ENCODE measurements at regions not wholly inside any gene's neighbourhood (a gene's known extent, or its start where the extent isn't known, plus 50 kb on each side); places are given as distances from the start of the nearest gene placed in this dataset.

DNA sequence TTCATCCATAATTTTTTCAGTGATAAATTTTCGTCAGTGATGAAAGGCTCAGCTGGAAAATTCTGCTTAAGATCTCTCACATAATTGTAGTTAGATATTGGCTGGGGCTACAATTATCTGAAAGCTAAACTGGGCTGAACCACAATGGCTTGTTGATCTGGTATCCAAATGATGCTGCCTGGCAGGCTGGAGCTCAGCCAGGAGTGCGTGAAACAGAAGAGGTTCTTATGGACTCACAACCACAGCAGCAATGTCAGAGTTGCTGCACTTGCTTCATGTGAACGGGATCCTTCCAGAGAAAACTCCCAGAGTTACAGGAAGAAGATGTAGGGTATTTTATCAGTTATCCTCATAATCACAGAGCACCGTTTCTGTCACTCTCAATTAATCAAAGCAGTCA, 533.2 kb upstream of the POM121L12 start:
- Histone ChIP-seq H3K27me3 (no peaks in the 10 kb centered on the region), H3K9me3 (no peaks in the 10 kb centered on the region), H3K4me3 (no peak overlapping the region), H3K4me1 (no peaks in the 10 kb centered on the region), H3K27ac (no peak overlapping the region), H3K36me3 (no peaks in the 10 kb centered on the region)
- WGBS (ENCODE audit: insufficient coverage, low coverage, low lambda C conversion rate, missing lambda C conversion rate), result 50% methylated on average over 4 of the region's 4 CpGs
- intact Hi-C loops (cut with DNase I), result no loop called here
- no peak for TF ChIP-seq CTCF (IDR thresholded peaks at IDR 0.05)
- no peak for TF ChIP-seq POLR2A (IDR thresholded peaks at IDR 0.05)
- ATAC-seq (no peak), DNase-seq (no peak)

GRCh38 chr7:52501696-52502095, 533.7 kb upstream of the POM121L12 start:
- H3K4me3 ChIP-seq, result no peak overlapping the region
- H3K9me3 ChIP-seq, result no peaks in the 10 kb centered on the region
- H3K27ac ChIP-seq, result no peak overlapping the region
- intact Hi-C loops (cut with DNase I), result no loop called here
- H3K4me1 ChIP-seq, result no peaks in the 10 kb centered on the region
- H3K27me3 ChIP-seq, result no peaks in the 10 kb centered on the region
- WGBS (ENCODE audit: insufficient coverage, low coverage, low lambda C conversion rate, missing lambda C conversion rate), result 43% methylated on average over 2 of the region's 2 CpGs
- ATAC-seq (no peak), DNase-seq (no peak)
- no peaks in the 10 kb centered on the region for H3K36me3 ChIP-seq
- no peak for TF ChIP-seq POLR2A (IDR thresholded peaks at IDR 0.05)
- no peak for TF ChIP-seq CTCF (IDR thresholded peaks at IDR 0.05)

DNA sequence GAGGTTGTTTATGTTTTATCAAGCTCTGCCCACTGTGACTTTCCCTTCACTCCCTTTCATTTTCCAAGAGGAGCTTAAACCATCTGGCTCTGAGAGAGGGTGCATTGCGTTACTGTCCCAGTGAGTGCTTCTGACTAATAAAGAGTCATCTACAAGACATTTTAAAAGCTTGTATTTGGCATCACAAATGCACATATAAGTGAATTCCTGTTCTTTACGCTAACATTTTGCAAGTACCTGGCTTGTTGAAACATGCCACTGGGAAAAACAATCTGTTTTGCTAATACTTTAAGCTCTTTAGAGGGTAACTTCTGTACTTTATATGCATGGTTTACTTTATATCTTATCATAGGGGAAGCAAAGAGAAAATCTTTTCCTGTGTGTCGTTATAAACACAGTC, 534.6 kb upstream of the POM121L12 start:
- H3K9me3 ChIP-seq, result no peaks in the 10 kb centered on the region
- TF ChIP-seq POLR2A (IDR thresholded peaks at IDR 0.05) (no peak), CTCF (IDR thresholded peaks at IDR 0.05) (no peak)
- H3K27ac ChIP-seq, result no peak overlapping the region
- WGBS (ENCODE audit: insufficient coverage, low coverage, low lambda C conversion rate, missing lambda C conversion rate), result 16% methylated on average over 3 of the region's 3 CpGs
- intact Hi-C loops (cut with DNase I), result no loop called here
- no peak for DNase-seq
- no peak overlapping the region for H3K4me3 ChIP-seq
- no peaks in the 10 kb centered on the region for H3K27me3 ChIP-seq
- no peak for ATAC-seq
- no peaks in the 10 kb centered on the region for H3K4me1 ChIP-seq
- no peaks in the 10 kb centered on the region for H3K36me3 ChIP-seq

- Histone ChIP-seq H3K27me3 (no peaks in the 10 kb centered on the region), H3K27ac (no peak overlapping the region), H3K4me1 (no peaks in the 10 kb centered on the region), H3K9me3 (no peaks in the 10 kb centered on the region), H3K36me3 (no peaks in the 10 kb centered on the region), H3K4me3 (no peak overlapping the region)
- WGBS (ENCODE audit: insufficient coverage, low coverage, low lambda C conversion rate, missing lambda C conversion rate), result 29% methylated on average over 1 of the region's 1 CpG
- DNase-seq, result no peak
- intact Hi-C loops (cut with DNase I), result no loop called here
- TF ChIP-seq POLR2A (IDR thresholded peaks at IDR 0.05) (no peak), CTCF (IDR thresholded peaks at IDR 0.05) (no peak)
- ATAC-seq, result no peak
These were observed 537.1 kb upstream of the POM121L12 start for GRCh38 chr7:52498366-52498765.

- H3K4me1 ChIP-seq, result no peaks in the 10 kb centered on the region
- DNase-seq (no peak), ATAC-seq (no peak)
- WGBS (ENCODE audit: insufficient coverage, low coverage, low lambda C conversion rate, missing lambda C conversion rate), result 38% methylated on average over 3 of the region's 3 CpGs
- intact Hi-C loops (cut with DNase I), result no loop called here
- H3K36me3 ChIP-seq, result no peaks in the 10 kb centered on the region
- H3K27me3 ChIP-seq, result no peaks in the 10 kb centered on the region
- TF ChIP-seq POLR2A (IDR thresholded peaks at IDR 0.05), result no peak
- TF ChIP-seq CTCF (IDR thresholded peaks at IDR 0.05), result no peak
- H3K27ac ChIP-seq, result no peak overlapping the region
- no peaks in the 10 kb centered on the region for H3K9me3 ChIP-seq
- H3K4me3 ChIP-seq, result no peak overlapping the region
These were observed 549.2 kb upstream of the POM121L12 start for GRCh38 chr7:52486267-52486666.

All from right lobe of liver (tissue), 6 donors.